B cell (primary cell): ENCODE measurements at regions not wholly inside any gene's neighbourhood (a gene's known extent, or its start where the extent isn't known, plus 50 kb on each side); places are given as distances from the start of the nearest gene placed in this dataset.

Source experiments
- EZH2 ChIP-seq: IDR thresholded peaks from 2 replicates; pipeline ENCODE4 v1.6.1; 2012; ENCODE audit warnings: borderline replicate concordance, low read depth, mild to moderate bottlenecking, moderate library complexity, low read length; ENCODE audit not compliant: insufficient read depth, poor library complexity, severe bottlenecking
- TF ChIP-seq, protein P1 (sequence below): fragments of 200-600 bp; IDR thresholded peaks from one replicate; pipeline ENCODE4 v1.8.0; 2022; ENCODE audit warnings: antibody characterized with exemption, mild to moderate bottlenecking

DNA sequence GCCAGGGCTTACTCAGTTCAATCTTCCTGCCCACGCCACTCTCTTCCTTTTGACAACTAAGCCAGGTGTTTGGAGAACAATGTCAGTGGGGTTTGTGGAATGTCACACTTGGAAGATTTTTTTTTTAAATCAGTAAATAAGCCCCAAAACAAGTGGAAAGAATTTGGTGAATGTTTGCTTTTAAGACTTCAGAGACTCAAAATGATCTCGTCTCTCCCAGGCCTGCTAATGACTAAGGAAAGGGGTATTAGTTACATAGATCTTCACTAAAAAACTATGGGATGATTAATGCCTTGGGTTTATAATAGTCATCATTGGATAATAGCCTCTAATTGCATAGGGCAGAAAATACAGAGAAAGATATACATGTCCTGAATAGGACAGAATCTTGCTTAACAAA is 166.4 kb downstream of the DMRT2 start:
- TF ChIP-seq, protein P1, sequence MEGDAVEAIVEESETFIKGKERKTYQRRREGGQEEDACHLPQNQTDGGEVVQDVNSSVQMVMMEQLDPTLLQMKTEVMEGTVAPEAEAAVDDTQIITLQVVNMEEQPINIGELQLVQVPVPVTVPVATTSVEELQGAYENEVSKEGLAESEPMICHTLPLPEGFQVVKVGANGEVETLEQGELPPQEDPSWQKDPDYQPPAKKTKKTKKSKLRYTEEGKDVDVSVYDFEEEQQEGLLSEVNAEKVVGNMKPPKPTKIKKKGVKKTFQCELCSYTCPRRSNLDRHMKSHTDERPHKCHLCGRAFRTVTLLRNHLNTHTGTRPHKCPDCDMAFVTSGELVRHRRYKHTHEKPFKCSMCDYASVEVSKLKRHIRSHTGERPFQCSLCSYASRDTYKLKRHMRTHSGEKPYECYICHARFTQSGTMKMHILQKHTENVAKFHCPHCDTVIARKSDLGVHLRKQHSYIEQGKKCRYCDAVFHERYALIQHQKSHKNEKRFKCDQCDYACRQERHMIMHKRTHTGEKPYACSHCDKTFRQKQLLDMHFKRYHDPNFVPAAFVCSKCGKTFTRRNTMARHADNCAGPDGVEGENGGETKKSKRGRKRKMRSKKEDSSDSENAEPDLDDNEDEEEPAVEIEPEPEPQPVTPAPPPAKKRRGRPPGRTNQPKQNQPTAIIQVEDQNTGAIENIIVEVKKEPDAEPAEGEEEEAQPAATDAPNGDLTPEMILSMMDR: no peak
- TF ChIP-seq EZH2: no peak
